H1 (cell line): ENCODE measurements at regions not wholly inside any gene's neighbourhood (a gene's known extent, or its start where the extent isn't known, plus 50 kb on each side); places are given as distances from the start of the nearest gene placed in this dataset.

ENCODE experiments used
- CTCF ChIA-PET: fragments of 300-600 bp; sonication (Branson Sonifier 250); formaldehyde crosslinking; loops from one replicate; lab custom pipeline; 2021; ENCODE audit not compliant: partially characterized antibody; lab: Charles Lee
- POLR2A ChIA-PET: fragments of 300-600 bp; sonication (Branson Sonifier 250); formaldehyde crosslinking; loops from one replicate; lab custom pipeline; 2021; ENCODE audit warnings: inconsistent platforms; ENCODE audit not compliant: partially characterized antibody; lab: Charles Lee
- DNase-seq, 2 experiments: peaks; one replicate each; pipeline versions ENCODE4 v3.0.0 to v3.0.0-alpha.2; 2010 to 2022; ENCODE audit warnings: low spot score in 2 of 2, low read depth in 1 of 2, mixed read lengths in 1 of 2
- FAIRE-seq: peaks from 2 replicates; lab custom pipeline; 2011; peaks lifted over from hg19 to GRCh38; lab: Jason Lieb, UNC
- H2AFZ ChIP-seq: 2 replicates; pipeline ENCODE4 v1.8.1; 2012; ENCODE audit warnings: low read length, inconsistent platforms
- H2AK5ac ChIP-seq: 2 replicates; pipeline ENCODE4 v1.6.1; 2013; ENCODE audit warnings: low read depth, low read length
- H2BK120ac ChIP-seq: replicated peaks from 2 replicates; pipeline ENCODE3; 2013; ENCODE audit warnings: low read depth, low read length, inconsistent platforms
- H2BK12ac ChIP-seq: 2 replicates; pipeline ENCODE4 v1.6.1; 2013; ENCODE audit warnings: low read depth, low read length
- H2BK15ac ChIP-seq: 2 replicates; pipeline ENCODE4 v1.6.1; 2013; ENCODE audit warnings: low read length
- H2BK20ac ChIP-seq: 2 replicates; pipeline ENCODE4 v1.6.1; 2013; ENCODE audit warnings: low read length
- H2BK5ac ChIP-seq: 2 replicates; pipeline ENCODE4 v1.6.1; 2013; ENCODE audit warnings: low read depth, low read length
- H3K14ac ChIP-seq: 2 replicates; pipeline ENCODE4 v1.6.1; 2013; ENCODE audit warnings: inconsistent platforms; ENCODE audit not compliant: insufficient read length
- H3K18ac ChIP-seq: 2 replicates; pipeline ENCODE4 v1.6.1; 2013; ENCODE audit warnings: low read length; ENCODE audit errors: extremely low read depth
- H3K23ac ChIP-seq: 2 replicates; pipeline ENCODE4 v1.6.1; 2013; ENCODE audit warnings: inconsistent platforms; ENCODE audit not compliant: insufficient read length
- H3K23me2 ChIP-seq: 2 replicates; pipeline ENCODE4 v1.6.1; 2013; ENCODE audit warnings: low read depth, low read length
- H3K27ac ChIP-seq: 2 replicates; pipeline ENCODE4 v1.6.1; 2011; ENCODE audit warnings: low read depth, low read length, inconsistent platforms
- H3K27me3 ChIP-seq, 4 experiments: replicated peaks in 1 of 4; 1 replicate in 1 of 4; 2 replicates in 3 of 4; pipeline versions ENCODE4 v1.6.1 to v1.8.1; 2011 to 2013; ENCODE audit warnings: low read length in 3 of 4, mild to moderate bottlenecking in 3 of 4, inconsistent platforms in 2 of 4, mixed read lengths in 2 of 4, moderate library complexity in 1 of 4; ENCODE audit not compliant: control insufficient read depth in 3 of 4, insufficient read depth in 3 of 4; ENCODE audit errors: extremely low read depth in 1 of 4
- H3K36me3 ChIP-seq, 4 experiments: 2 replicates each; pipeline versions ENCODE4 v1.6.1 to v1.8.1; 2011 to 2013; ENCODE audit warnings: mild to moderate bottlenecking in 4 of 4, low read length in 3 of 4, moderate library complexity in 2 of 4, control low read depth in 1 of 4, inconsistent platforms in 1 of 4; ENCODE audit not compliant: insufficient read depth in 4 of 4, control insufficient read depth in 2 of 4
- H3K4ac ChIP-seq: replicated peaks from 2 replicates; pipeline ENCODE3; 2013; ENCODE audit warnings: low read length, low read depth, mixed read lengths, inconsistent platforms; ENCODE audit not compliant: insufficient read length
- H3K4me1 ChIP-seq, 4 experiments: replicated peaks in 1 of 4; 1 replicate in 1 of 4; 2 replicates in 3 of 4; pipeline versions ENCODE4 v1.6.1 to v1.8.1; 2011 to 2013; ENCODE audit warnings: low read length in 3 of 4, inconsistent platforms in 2 of 4, mixed read lengths in 1 of 4; ENCODE audit not compliant: insufficient read depth in 4 of 4, control insufficient read depth in 3 of 4
- H3K4me2 ChIP-seq, 2 experiments: 2 replicates each; pipeline versions ENCODE4 v1.6.1 to v1.8.1; 2011 to 2013; ENCODE audit warnings: low read depth in 2 of 2, low read length in 2 of 2, control low read depth in 1 of 2, inconsistent platforms in 1 of 2, mild to moderate bottlenecking in 1 of 2; ENCODE audit not compliant: insufficient read depth in 1 of 2
- H3K4me3 ChIP-seq, 4 experiments: fragments of 200-600, 300-600 bp in 1 of 4; sonication (generic), shearing (Covaris generic), sonication (Bioruptor Twin) in 1 of 4; 2 replicates each; pipeline versions ENCODE4 v1.5.1 to v1.8.1; 2011 to 2016; ENCODE audit warnings: low read length in 4 of 4, low read depth in 3 of 4, control low read depth in 2 of 4, inconsistent platforms in 2 of 4, mild to moderate bottlenecking in 2 of 4, mixed read lengths in 1 of 4, moderate library complexity in 1 of 4; ENCODE audit not compliant: insufficient read depth in 2 of 4; ENCODE audit errors: extremely low read depth in 1 of 4
- H3K56ac ChIP-seq: replicated peaks from 2 replicates; pipeline ENCODE3; 2013; ENCODE audit warnings: low read depth, mild to moderate bottlenecking, mixed read lengths, low read length, inconsistent platforms; ENCODE audit not compliant: insufficient read length
- H3K79me1 ChIP-seq: 2 replicates; pipeline ENCODE4 v1.6.1; 2013; ENCODE audit warnings: low read depth, low read length, control low read depth
- H3K79me2 ChIP-seq, 2 experiments: 2 replicates each; pipeline versions ENCODE4 v1.6.1 to v1.8.1; 2012 to 2013; ENCODE audit warnings: low read length in 2 of 2, mild to moderate bottlenecking in 2 of 2, inconsistent platforms in 1 of 2; ENCODE audit not compliant: insufficient read depth in 2 of 2, control insufficient read depth in 1 of 2
- H3K9ac ChIP-seq, 4 experiments: replicated peaks in 1 of 4; 1 replicate in 1 of 4; 2 replicates in 3 of 4; pipeline versions ENCODE4 v1.6.1 to v1.8.1; 2011 to 2013; ENCODE audit warnings: low read depth in 3 of 4, low read length in 3 of 4, control low read depth in 2 of 4, mild to moderate bottlenecking in 2 of 4, moderate library complexity in 2 of 4, inconsistent platforms in 1 of 4; ENCODE audit errors: extremely low read depth in 1 of 4
- H3K9me3 ChIP-seq, 2 experiments: 2 replicates each; pipeline versions ENCODE4 v1.6.1 to v1.8.1; 2012 to 2013; ENCODE audit warnings: mild to moderate bottlenecking in 2 of 2, moderate library complexity in 2 of 2, control low read depth in 1 of 2, inconsistent platforms in 1 of 2, low read depth in 1 of 2, low read length in 1 of 2, mixed read lengths in 1 of 2; ENCODE audit not compliant: insufficient read depth in 2 of 2
- H4K20me1 ChIP-seq, 2 experiments: replicated peaks in 1 of 2; 2 replicates each; pipeline versions ENCODE3 to v1.8.1; 2011 to 2013; ENCODE audit warnings: inconsistent platforms in 2 of 2, low read length in 2 of 2, mild to moderate bottlenecking in 1 of 2; ENCODE audit not compliant: insufficient read depth in 2 of 2, control insufficient read depth in 1 of 2
- H4K5ac ChIP-seq: 2 replicates; pipeline ENCODE4 v1.6.1; 2013; ENCODE audit warnings: low read length, low read depth, mixed read lengths, inconsistent platforms; ENCODE audit not compliant: insufficient read length
- H4K8ac ChIP-seq: 2 replicates; pipeline ENCODE4 v1.8.0; 2013; ENCODE audit warnings: mild to moderate bottlenecking, moderate library complexity, low read length, inconsistent platforms; ENCODE audit not compliant: insufficient read depth; ENCODE audit errors: extremely low read depth
- H4K91ac ChIP-seq: replicated peaks from 2 replicates; pipeline ENCODE3; 2013; ENCODE audit warnings: low read length, mixed read lengths, inconsistent platforms; ENCODE audit not compliant: insufficient read length
- KDM5A ChIP-seq: fragments of 200-600 bp; IDR thresholded peaks from 2 replicates; pipeline ENCODE4 v1.7.1; 2012; ENCODE audit warnings: mild to moderate bottlenecking, low read length, inconsistent platforms, mixed read lengths
- MAFK ChIP-seq: IDR thresholded peaks from 2 replicates; pipeline ENCODE4 v1.6.1; 2012; ENCODE audit warnings: low read depth, mild to moderate bottlenecking, improper control_type of control experiment, low read length
- SP4 ChIP-seq: IDR thresholded peaks from 2 replicates; pipeline ENCODE4 v1.6.1; 2012; ENCODE audit warnings: low read length, inconsistent platforms
- TBP ChIP-seq: IDR thresholded peaks from 2 replicates; pipeline ENCODE4 v1.6.1; 2011; ENCODE audit warnings: low read depth, low read length, improper control_type of control experiment
- TEAD4 ChIP-seq: IDR thresholded peaks from 2 replicates; pipeline ENCODE4 v1.6.1; 2012; ENCODE audit warnings: low read depth, low read length, inconsistent platforms, mixed read lengths
- WGBS, 2 experiments: shearing (Covaris generic) in 1 of 2; methylation state at CpG; one replicate each; pipeline versions ENCODE4 v1.1.6 to v1.1.7; 2013 to 2015; ENCODE audit warnings: low lambda C conversion rate in 2 of 2, mixed read lengths in 2 of 2, inconsistent platforms in 1 of 2, low coverage in 1 of 2, missing lambda C conversion rate in 1 of 2; ENCODE audit not compliant: insufficient replicate concordance in 2 of 2, insufficient coverage in 1 of 2, insufficient read length in 1 of 2; ENCODE audit errors: extremely low coverage in 1 of 2, missing lambda C conversion rate in 1 of 2; 5-methylcytosine and 5-hydroxymethylcytosine counted together
- TF ChIP-seq, protein P1 (sequence below): IDR thresholded peaks from 2 replicates; pipeline ENCODE4 v1.6.1; 2012; ENCODE audit warnings: low read length, inconsistent platforms

DNA sequence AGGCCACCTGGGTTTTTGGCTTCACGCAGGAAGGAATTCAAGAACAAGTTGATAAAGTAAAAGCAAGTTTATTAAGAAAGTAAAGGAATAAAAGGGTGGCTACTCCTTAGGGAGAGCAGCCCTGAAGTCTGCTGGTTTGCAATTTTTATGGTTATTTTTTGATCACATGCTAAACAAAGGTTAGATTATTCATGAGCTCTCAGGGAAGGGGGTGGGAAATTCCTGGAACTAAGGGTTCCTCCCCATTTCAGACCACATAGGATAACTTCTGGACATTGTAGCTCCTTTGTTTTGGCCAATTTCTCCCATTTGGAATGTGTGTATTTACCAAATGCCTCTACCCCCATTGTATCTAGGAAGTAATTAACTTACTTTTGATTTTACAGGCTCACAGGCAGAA lies 63.9 kb upstream of the SYK start:
- Histone ChIP-seq H3K79me1 (no peaks in the 10 kb centered on the region), H2BK15ac (no peak overlapping the region), H3K18ac (no peak overlapping the region), H3K9me3 (peaks cover 16 to 29% of the 10 kb centered on the region in 2 experiments), H3K27ac (no peak overlapping the region), H2BK20ac (no peak overlapping the region), H4K5ac (no peak overlapping the region), H2AK5ac (no peak overlapping the region), H3K4me1 (no peaks in the 10 kb centered on the region), H3K23ac (no peak overlapping the region), H3K4me3 (no peak overlapping the region), H4K91ac (no peak overlapping the region), H3K36me3 (no peaks in the 10 kb centered on the region), H3K56ac (no peak overlapping the region), H3K9ac (no peak overlapping the region), H3K4ac (no peak overlapping the region), H2BK120ac (no peak overlapping the region), H2BK5ac (no peak overlapping the region), H2BK12ac (no peak overlapping the region), H3K27me3 (no peaks in the 10 kb centered on the region), H3K4me2 (no peak overlapping the region), H4K20me1 (no peaks in the 10 kb centered on the region), H3K23me2 (no peaks in the 10 kb centered on the region), H3K14ac (no peak overlapping the region), H4K8ac (no peak overlapping the region), H2AFZ (no peak overlapping the region), H3K79me2 (no peaks in the 10 kb centered on the region)
- no peak for DNase-seq
- ChIA-PET POLR2A (no interaction called here), CTCF (no interaction called here)
- TF ChIP-seq TEAD4: no peak
- TF ChIP-seq KDM5A: no peak
- no peak for TF ChIP-seq TBP
- TF ChIP-seq MAFK: no peak
- TF ChIP-seq, protein P1, sequence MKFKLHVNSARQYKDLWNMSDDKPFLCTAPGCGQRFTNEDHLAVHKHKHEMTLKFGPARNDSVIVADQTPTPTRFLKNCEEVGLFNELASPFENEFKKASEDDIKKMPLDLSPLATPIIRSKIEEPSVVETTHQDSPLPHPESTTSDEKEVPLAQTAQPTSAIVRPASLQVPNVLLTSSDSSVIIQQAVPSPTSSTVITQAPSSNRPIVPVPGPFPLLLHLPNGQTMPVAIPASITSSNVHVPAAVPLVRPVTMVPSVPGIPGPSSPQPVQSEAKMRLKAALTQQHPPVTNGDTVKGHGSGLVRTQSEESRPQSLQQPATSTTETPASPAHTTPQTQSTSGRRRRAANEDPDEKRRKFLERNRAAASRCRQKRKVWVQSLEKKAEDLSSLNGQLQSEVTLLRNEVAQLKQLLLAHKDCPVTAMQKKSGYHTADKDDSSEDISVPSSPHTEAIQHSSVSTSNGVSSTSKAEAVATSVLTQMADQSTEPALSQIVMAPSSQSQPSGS: no peak
- no peak for TF ChIP-seq SP4
- no peak for FAIRE-seq
- 96% methylated on average over 1 of the region's 1 CpG; no CpG with 5 or more reads in 1 of the 2 experiments for WGBS, 2 experiments
